Stimulated activated CD8-positive, alpha-beta memory T cell treated with anti-CD3 and anti-CD28 coated beads, Interleukin-7, amount 100 ng/mL, for 24 hours (primary cell): ENCODE measurements at regions not wholly inside any gene's neighbourhood (a gene's known extent, or its start where the extent isn't known, plus 50 kb on each side); places are given as distances from the start of the nearest gene placed in this dataset.

Experiments used
- DNase-seq: peaks from one replicate; pipeline ENCODE4 v3.0.0-alpha.2; 2020; ENCODE audit warnings: low read depth

- DNase-seq, result no peak
These were observed 97.1 kb upstream of the ATP10A start for GRCh38 chr15:25960273-25960672.

GRCh38 chr15:25959100-25959499, 96.0 kb upstream of the ATP10A start:
- no peak for DNase-seq

- DNase-seq, result no peak
These were observed 92.5 kb upstream of the ATP10A start for GRCh38 chr15:25955628-25956027.

- no peak for DNase-seq
These were observed 91.3 kb upstream of the ATP10A start for GRCh38 chr15:25954398-25954797.

- no peak for DNase-seq
These were observed 86.9 kb upstream of the ATP10A start for GRCh38 chr15:25950014-25950413.

- DNase-seq, result no peak
These were observed 84.5 kb upstream of the ATP10A start for GRCh38 chr15:25947323-25948314.

GRCh38 chr15:25946241-25946805, 83.2 kb upstream of the ATP10A start:
- DNase-seq, result no peak

- no peak for DNase-seq
These were observed 81.3 kb upstream of the ATP10A start for GRCh38 chr15:25944386-25944785.

- DNase-seq, result no peak
These were observed 80.7 kb upstream of the ATP10A start for GRCh38 chr15:25943831-25944230.

GRCh38 chr15:25939122-25939521, 76.0 kb upstream of the ATP10A start:
- DNase-seq, result no peak

- DNase-seq, result no peak
These were observed 74.7 kb upstream of the ATP10A start for GRCh38 chr15:25937796-25938195.

- DNase-seq, result no peak
These were observed 72.9 kb upstream of the ATP10A start for GRCh38 chr15:25936004-25936403.

- DNase-seq, result peak; percentile 33
These were observed 70.5 kb upstream of the ATP10A start for GRCh38 chr15:25933456-25934158.

- DNase-seq, result no peak
These were observed 69.6 kb upstream of the ATP10A start for GRCh38 chr15:25932696-25933095.

GRCh38 chr15:25931851-25932250, 68.7 kb upstream of the ATP10A start:
- DNase-seq, result no peak

- DNase-seq, result no peak
These were observed 67.8 kb upstream of the ATP10A start for GRCh38 chr15:25930931-25931330.
